Adrenal gland (tissue), 9 donors: ENCODE measurements at regions not wholly inside any gene's neighbourhood (a gene's known extent, or its start where the extent isn't known, plus 50 kb on each side); places are given as distances from the start of the nearest gene placed in this dataset.

Experiments
- DNase-seq, 7 donors: peaks; one replicate each; pipeline ENCODE4 v3.0.0-alpha.2; 2019 to 2020
- H3K27ac ChIP-seq, 5 donors: fragments of 200-600 bp; sonication (generic) in 4 of 5; 1 replicate in 3 of 5; 2 replicates in 2 of 5; pipeline versions ENCODE4 v1.5.1 to v1.8.0; 2016 to 2020; ENCODE audit warnings: mild to moderate bottlenecking in 1 of 5
- H3K27me3 ChIP-seq: fragments of 200-600 bp; 2 replicates; pipeline ENCODE4 v1.8.0; 2021
- H3K36me3 ChIP-seq, 2 donors: fragments of 200-600 bp; replicated peaks in 1 of 2; 1 replicate in 1 of 2; 2 replicates in 1 of 2; pipeline versions ENCODE4 v1.5.1 to v1.8.0; 2018 to 2022
- H3K4me1 ChIP-seq, 2 donors: fragments of 200-600 bp; replicated peaks in 1 of 2; 1 replicate in 1 of 2; 2 replicates in 1 of 2; pipeline versions ENCODE4 v1.5.1 to v1.8.0; 2018 to 2021
- H3K4me3 ChIP-seq, 4 donors: fragments of 200-600 bp; sonication (generic) in 3 of 4; one replicate each; pipeline ENCODE4 v1.5.1; 2016 to 2018
- H3K9me3 ChIP-seq, 3 donors: fragments of 200-600 bp; sonication (generic) in 1 of 3; replicated peaks in 1 of 3; 1 replicate in 2 of 3; 2 replicates in 1 of 3; pipeline versions ENCODE4 v1.5.1 to v1.8.0; 2016 to 2021
- POLR2A ChIP-seq, 2 donors: fragments of 450-650 bp; IDR thresholded peaks; one replicate each; pipeline ENCODE4 v1.6.1; 2017; ENCODE audit warnings: antibody characterized with exemption in 2 of 2, mild to moderate bottlenecking in 2 of 2, moderate library complexity in 1 of 2
- WGBS, 4 donors: extraction: QIAGEN DNeasy Blood & Tissue Kit in 2 of 4; methylation state at CpG; one replicate each; pipeline versions ENCODE4 v1.1.5 to v1.1.7; 2013 to 2017; 5-methylcytosine and 5-hydroxymethylcytosine counted together
- intact Hi-C, 2 donors: fragments of 100-400 bp; cut with DNase I; formaldehyde crosslinking; loops; one replicate each; pipeline versions ENCODE4 v1.14.1 to v1.15.0; 2022 to 2023
- TF ChIP-seq, protein P1 (sequence below), 6 experiments: fragments of 450-650 bp in 4 of 6; fragments of 200-600 bp in 2 of 6; sonication (generic) in 1 of 6; IDR thresholded peaks; 1 replicate in 5 of 6; 2 replicates in 1 of 6; pipeline versions ENCODE4 v1.5.1 to v1.8.0; 2016 to 2021; ENCODE audit warnings: antibody characterized with exemption in 6 of 6, mild to moderate bottlenecking in 2 of 6, moderate library complexity in 1 of 6
- donor health status: healthy with polysubstance abuse.
- donor health status: Bipolar disorder and iron deficiency.
- donor health status: DM: yes; HTN: yes; CAD: no.
- donor health status: DM: no; HTN: no; CAD: no.
- donor health status: DM: no; HTN: no; CAD: no.

DNA sequence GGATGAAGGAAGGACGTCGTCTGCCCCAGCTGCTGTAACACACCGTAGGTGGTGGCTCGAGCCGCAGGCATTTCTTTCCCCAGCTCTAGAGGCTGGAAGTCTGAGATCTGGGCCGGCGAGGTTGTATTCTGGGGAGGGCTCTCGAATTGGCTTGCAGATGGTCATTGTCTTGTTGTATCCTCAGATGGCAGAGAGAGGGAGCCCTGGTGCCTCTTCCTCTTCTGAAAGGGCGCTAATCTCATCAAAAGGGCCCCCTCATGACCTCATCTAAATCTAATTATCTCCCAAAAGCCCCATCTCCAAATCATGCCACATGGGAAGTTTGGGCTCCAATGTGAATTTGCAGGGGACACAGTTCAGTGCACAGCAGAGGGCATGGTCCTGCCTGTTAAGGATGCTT is 109.0 kb downstream of the SIK1 start:
- Histone ChIP-seq H3K4me3 (no peak overlapping the region), H3K36me3 (no peaks in the 10 kb centered on the region), H3K27me3 (no peaks in the 10 kb centered on the region), H3K27ac (no peak overlapping the region), H3K9me3 (no peaks in the 10 kb centered on the region), H3K4me1 (no peaks in the 10 kb centered on the region)
- intact Hi-C loops, result no loop called here
- TF ChIP-seq, protein P1, sequence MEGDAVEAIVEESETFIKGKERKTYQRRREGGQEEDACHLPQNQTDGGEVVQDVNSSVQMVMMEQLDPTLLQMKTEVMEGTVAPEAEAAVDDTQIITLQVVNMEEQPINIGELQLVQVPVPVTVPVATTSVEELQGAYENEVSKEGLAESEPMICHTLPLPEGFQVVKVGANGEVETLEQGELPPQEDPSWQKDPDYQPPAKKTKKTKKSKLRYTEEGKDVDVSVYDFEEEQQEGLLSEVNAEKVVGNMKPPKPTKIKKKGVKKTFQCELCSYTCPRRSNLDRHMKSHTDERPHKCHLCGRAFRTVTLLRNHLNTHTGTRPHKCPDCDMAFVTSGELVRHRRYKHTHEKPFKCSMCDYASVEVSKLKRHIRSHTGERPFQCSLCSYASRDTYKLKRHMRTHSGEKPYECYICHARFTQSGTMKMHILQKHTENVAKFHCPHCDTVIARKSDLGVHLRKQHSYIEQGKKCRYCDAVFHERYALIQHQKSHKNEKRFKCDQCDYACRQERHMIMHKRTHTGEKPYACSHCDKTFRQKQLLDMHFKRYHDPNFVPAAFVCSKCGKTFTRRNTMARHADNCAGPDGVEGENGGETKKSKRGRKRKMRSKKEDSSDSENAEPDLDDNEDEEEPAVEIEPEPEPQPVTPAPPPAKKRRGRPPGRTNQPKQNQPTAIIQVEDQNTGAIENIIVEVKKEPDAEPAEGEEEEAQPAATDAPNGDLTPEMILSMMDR (IDR thresholded peaks at IDR 0.05), result no peak
- TF ChIP-seq POLR2A (IDR thresholded peaks at IDR 0.05), result no peak
- DNase-seq, result no peak
- WGBS, 4 donors, result 78 to 84% (median 81%) methylated on average over 8 to 9 of the region's 9 CpGs

GRCh38 chr21:43317254-43317748 is 109.6 kb downstream of the SIK1 start:
- no peaks in the 10 kb centered on the region for H3K27me3 ChIP-seq
- no peak overlapping the region for H3K27ac ChIP-seq
- no peaks in the 10 kb centered on the region for H3K4me1 ChIP-seq
- H3K36me3 ChIP-seq, result no peaks in the 10 kb centered on the region
- no peak for DNase-seq
- no peak overlapping the region for H3K4me3 ChIP-seq
- intact Hi-C loops, result no loop called here
- H3K9me3 ChIP-seq, result no peaks in the 10 kb centered on the region
- no peak for TF ChIP-seq POLR2A (IDR thresholded peaks at IDR 0.05)
- TF ChIP-seq, protein P1 (IDR thresholded peaks at IDR 0.05), result no peak
- 94 to 96% (median 95%) methylated on average over 11 of the region's 11 CpGs for WGBS, 4 donors

DNA sequence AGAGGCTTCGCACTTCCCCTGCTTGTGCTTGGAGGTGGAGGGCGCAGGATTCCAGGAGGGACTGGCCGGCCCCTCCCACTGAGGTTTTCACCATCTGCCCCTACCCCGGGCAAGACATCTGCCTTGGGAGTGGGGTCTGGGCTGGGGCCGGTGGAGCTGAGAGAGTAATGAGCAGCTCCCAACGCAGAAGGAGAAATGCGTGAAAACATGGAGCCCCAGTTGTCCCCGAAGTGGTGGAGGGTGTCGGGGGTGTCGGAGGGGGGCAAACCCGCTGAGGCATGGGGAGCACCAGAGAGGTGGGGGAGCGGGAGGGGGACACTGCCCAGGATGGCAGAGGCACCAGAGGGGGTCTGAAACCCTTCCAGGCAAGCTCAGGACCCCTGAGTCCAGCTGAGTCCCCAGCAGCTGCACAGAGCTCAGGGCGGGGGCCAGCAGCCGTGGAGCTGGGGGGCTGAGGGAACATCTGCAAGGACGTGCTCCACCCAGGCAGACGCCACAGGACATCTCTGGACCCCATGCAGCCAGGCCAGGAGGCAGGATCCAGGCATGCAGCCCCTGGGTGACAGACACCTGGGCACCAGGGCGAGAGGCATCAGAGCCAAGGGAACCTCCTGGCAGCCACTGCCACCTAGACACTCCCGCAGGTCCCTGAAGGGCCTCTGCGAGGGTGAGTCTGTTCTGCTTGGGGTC is 110.6 kb downstream of the SIK1 start:
- DNase-seq, result no peak
- H3K27ac ChIP-seq, result no peak overlapping the region
- no peak overlapping the region for H3K4me3 ChIP-seq
- intact Hi-C loops, result no loop called here
- H3K9me3 ChIP-seq, result no peaks in the 10 kb centered on the region
- no peaks in the 10 kb centered on the region for H3K36me3 ChIP-seq
- H3K4me1 ChIP-seq, result no peaks in the 10 kb centered on the region
- no peaks in the 10 kb centered on the region for H3K27me3 ChIP-seq
- 82 to 92% (median 86%) methylated on average over 13 to 19 of the region's 19 CpGs for WGBS, 4 donors
- TF ChIP-seq, protein P1 (IDR thresholded peaks at IDR 0.05), result no peak
- no peak for TF ChIP-seq POLR2A (IDR thresholded peaks at IDR 0.05)

GRCh38 chr21:43315244-43316137 is 111.4 kb downstream of the SIK1 start:
- Histone ChIP-seq H3K4me3 (no peak overlapping the region), H3K9me3 (no peaks in the 10 kb centered on the region), H3K27me3 (no peaks in the 10 kb centered on the region), H3K36me3 (no peaks in the 10 kb centered on the region), H3K27ac (no peak overlapping the region), H3K4me1 (no peaks in the 10 kb centered on the region)
- intact Hi-C loops, result no loop called here
- WGBS, 4 donors, result 68 to 79% (median 72%) methylated on average over 22 to 27 of the region's 27 CpGs
- no peak for TF ChIP-seq POLR2A (IDR thresholded peaks at IDR 0.05)
- TF ChIP-seq, protein P1 (IDR thresholded peaks at IDR 0.05), result no peak
- DNase-seq, result no peak
